GM10266 (cell line): ENCODE measurements at regions not wholly inside any gene's neighbourhood (a gene's known extent, or its start where the extent isn't known, plus 50 kb on each side); places are given as distances from the start of the nearest gene placed in this dataset.

Source experiments
- DNase-seq: peaks from one replicate; pipeline ENCODE4 v3.0.0; 2012; ENCODE audit errors: extremely low spot score
- TF ChIP-seq, protein P1 (sequence below): IDR thresholded peaks from 2 replicates; pipeline ENCODE4 v1.5.1; 2012; ENCODE audit warnings: mild to moderate bottlenecking, low read depth; ENCODE audit not compliant: control insufficient read depth, insufficient read depth; ENCODE audit errors: missing control alignments

DNA sequence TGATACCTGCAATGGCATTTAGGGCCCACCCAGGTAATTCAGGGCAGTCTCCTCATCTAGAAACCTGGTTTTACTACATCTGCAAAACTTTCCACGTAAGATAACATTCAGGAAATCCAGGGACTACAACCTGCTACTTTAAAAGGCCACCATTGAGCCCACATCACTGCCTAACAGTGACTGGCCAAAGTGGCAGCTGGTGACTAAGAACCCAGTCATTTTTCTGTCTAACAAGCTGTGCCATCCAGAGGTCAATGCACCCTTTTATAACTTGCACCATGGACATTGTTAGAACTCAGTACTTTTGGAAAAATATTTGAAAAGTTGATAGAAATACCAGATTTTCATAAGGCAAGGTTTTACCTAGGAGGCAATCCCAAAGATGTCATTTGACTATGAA is 492.4 kb downstream of the OTOL1 start:
- DNase-seq, result no peak
- TF ChIP-seq, protein P1, sequence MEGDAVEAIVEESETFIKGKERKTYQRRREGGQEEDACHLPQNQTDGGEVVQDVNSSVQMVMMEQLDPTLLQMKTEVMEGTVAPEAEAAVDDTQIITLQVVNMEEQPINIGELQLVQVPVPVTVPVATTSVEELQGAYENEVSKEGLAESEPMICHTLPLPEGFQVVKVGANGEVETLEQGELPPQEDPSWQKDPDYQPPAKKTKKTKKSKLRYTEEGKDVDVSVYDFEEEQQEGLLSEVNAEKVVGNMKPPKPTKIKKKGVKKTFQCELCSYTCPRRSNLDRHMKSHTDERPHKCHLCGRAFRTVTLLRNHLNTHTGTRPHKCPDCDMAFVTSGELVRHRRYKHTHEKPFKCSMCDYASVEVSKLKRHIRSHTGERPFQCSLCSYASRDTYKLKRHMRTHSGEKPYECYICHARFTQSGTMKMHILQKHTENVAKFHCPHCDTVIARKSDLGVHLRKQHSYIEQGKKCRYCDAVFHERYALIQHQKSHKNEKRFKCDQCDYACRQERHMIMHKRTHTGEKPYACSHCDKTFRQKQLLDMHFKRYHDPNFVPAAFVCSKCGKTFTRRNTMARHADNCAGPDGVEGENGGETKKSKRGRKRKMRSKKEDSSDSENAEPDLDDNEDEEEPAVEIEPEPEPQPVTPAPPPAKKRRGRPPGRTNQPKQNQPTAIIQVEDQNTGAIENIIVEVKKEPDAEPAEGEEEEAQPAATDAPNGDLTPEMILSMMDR, result no peak

DNA sequence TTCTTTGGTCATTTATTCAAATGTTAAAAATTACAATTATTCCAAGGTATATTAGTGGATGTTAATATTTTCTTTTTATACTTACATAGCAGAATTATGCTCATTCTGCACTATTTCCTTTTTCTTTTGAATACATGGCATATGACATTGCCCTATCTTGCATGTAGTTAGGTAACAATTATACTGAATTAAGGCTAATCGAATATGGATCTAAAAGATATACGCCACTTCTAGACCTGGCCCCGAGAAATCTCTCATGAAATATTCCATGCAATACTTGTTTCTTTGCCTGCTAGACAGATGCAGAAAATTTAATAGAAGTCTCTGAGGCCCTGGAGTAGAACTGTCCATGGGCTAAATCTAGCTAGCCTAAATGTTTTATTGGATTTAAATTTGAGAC is 493.4 kb downstream of the OTOL1 start:
- TF ChIP-seq, protein P1, result no peak
- DNase-seq, result no peak

DNA sequence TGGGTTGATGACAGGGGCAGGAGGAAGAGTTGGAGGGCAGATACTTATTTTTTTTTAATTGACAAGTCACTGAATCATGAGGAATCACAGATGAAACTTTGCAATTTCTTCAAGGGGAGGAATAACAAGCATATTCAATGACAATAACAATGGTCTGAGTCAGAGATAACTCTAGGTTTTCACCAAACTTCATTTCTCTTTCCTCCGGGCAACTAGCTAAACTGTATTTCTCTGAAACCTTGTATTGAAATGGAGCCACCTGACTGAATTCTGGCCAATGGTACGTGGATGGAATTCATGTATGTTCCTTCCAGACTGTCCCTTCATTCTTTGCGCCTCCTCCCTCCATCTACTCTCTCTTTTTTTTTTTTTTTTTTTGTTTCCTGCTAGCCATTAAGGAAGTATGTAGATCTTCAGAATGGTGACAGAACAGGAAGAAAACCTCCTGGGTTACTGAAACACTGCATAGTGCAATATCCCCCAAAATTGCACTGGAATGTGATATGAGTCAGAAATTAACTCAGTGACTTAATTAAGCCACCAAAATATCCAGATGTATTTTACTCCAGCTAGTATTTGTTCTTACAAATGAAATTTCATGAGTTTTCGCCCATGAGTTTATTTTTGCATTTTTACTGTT is 495.4 kb downstream of the OTOL1 start:
- TF ChIP-seq, protein P1, result no peak
- DNase-seq, result no peak

DNA sequence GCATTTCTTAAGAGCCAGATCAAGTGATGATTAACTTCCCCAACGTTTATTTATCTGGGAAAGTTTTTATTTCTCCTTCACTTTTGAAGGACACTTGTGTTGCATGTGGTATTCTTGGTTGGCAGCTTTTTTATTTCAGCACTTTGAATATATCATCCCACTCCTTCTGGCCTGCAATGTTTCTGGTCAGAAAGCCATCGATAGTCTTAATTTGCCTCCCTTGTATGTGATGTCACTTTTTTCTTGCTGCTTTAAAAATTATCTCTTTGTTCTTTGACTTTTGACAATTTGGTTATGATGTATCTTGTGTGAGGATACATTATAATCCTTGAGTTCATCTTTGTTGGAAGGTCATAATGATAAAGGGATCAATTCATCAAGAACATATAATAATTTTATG is 503.2 kb downstream of the OTOL1 start:
- TF ChIP-seq, protein P1, result no peak
- no peak for DNase-seq

DNA sequence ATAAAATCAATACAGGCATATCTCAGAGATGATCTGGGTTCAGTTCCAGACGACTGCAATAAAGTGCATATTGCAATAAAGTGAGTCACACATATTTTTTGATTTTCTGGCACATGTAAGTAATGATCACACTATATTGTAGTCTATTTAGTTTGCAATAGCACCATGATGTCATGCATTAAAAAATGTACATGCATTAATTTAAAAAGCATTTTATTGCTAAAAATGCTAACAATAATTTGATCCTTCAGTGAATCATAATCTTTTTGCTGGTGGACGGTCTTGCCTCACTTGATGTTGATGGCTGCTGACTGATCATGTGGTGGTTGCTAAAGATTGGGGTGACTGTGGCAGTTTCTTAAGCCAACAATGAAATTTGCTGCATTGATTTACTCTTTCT is 511.1 kb downstream of the OTOL1 start:
- no peak for DNase-seq
- TF ChIP-seq, protein P1, result no peak

DNA sequence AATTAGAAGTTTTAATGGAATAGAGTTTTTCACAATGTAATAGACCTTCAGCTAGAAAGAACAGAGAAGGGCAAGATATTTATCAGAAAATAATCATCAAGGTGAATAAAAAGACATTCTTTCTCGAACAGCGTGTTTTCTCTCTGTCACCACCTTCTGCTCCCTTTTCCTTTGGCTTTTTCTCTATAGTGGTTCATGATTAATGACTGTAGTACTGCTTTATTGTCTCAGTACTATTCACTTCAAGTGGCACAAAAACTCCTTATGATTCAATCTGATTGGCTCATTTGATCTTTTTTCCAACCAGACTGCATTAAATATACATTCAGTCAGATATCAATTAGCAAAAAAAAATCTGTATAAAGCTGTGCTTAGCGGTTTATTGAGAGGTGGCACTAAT is 516.0 kb downstream of the OTOL1 start:
- TF ChIP-seq, protein P1, result no peak
- no peak for DNase-seq

DNA sequence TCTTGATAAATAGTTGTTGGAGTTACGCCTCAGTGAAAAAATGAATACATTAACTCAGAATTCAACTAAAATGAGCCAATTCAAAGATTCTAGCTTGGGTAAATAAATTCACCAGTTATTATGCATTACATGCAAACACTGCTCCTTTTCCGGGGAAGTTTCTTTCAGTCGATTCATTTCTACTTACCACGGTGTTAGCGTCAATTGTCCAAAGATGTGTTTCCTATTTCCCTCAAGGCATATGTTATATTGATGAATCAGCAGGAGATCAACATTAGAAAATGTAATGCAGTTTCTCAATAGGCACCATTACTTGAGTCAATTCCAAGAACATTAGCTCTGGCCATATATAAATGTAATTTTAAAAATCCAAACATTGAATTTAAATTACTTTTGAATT is 517.7 kb downstream of the OTOL1 start:
- DNase-seq, result no peak
- TF ChIP-seq, protein P1, result no peak
